GM19351 (cell line): ENCODE measurements at regions not wholly inside any gene's neighbourhood (a gene's known extent, or its start where the extent isn't known, plus 50 kb on each side); places are given as distances from the start of the nearest gene placed in this dataset.

ENCODE experiments used
- ATAC-seq: cut with Tn5 transposase; IDR thresholded peaks from one replicate; pipeline ENCODE4 v1.9.1; 2021; ENCODE audit warnings: mild to moderate bottlenecking, moderate library complexity; ENCODE audit not compliant: unreplicated experiment

DNA sequence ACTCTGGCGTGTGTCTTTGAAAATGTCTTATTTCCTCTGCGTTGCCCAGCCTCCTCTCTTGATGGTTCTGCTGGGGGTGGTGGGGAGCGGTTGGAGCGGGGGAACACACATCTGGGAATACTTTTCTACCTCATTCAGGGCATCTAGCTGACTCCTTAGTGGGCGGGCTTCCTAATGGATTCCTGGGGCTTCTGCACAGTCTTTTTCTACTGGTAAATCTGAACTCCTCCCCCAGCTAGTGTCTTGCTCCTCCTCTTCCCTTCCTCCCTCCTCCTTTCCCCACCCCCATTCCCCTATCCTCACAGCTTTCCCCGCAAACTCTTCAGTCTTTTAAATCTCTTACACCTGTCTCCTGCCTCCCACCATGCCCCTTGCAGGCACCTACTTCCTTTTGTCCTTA is 74.4 kb downstream of the PRL start:
- no peak for ATAC-seq

DNA sequence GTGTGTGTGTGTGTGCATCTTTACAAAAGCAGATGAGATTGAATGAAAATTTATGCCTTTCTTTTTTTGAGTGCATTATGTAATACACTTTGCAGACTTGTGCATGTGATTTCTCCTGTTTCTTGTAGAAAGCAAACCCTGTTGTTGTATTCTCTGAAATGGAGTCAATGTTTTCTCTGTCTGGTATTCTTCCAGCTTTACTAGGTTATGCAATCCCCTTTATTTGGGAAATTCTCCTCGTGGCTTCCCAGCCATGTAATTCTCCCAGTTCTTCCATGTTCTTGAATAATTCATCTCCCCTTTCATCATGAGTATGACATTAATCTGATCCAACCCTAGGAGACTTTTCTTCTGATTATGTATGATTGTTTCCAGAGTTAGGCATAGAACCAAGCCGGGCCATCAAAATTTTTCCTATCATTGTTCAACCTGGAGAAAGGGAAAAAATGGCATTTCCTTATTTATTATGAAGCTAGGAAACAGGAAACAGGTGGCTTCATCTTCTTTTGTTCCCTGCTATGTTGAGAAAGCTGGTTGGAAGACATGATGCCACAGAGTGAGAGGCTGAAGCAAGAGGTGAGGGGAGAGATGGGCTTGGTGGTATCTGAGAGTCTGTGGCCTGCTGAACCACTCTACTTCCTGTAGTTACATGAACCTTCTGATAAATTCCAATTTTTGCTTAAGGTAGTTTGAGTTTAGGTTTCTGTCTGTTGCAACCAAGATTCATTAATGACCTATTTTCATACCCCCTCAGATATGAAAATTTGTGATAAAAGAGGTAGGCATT is 68.8 kb downstream of the PRL start:
- ATAC-seq, result no peak

DNA sequence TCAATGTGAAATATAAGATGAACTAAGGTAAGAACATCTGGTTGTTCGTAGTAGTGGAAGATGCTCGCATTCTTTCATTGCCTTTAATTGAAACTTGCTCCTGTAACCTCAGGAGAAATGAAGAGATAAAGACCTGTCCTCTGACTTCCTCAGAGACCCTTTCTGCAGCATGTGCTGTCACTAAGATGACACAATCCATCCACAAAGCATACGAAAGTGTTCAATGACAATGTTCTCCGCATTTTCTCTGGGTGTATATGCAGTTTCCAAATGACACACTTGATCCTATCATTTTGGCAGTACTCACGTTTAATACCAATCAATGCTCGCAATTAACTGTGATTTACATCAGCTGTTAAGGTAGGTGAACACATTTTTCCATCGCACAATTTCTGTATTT is 65.8 kb downstream of the PRL start:
- ATAC-seq, result no peak

DNA sequence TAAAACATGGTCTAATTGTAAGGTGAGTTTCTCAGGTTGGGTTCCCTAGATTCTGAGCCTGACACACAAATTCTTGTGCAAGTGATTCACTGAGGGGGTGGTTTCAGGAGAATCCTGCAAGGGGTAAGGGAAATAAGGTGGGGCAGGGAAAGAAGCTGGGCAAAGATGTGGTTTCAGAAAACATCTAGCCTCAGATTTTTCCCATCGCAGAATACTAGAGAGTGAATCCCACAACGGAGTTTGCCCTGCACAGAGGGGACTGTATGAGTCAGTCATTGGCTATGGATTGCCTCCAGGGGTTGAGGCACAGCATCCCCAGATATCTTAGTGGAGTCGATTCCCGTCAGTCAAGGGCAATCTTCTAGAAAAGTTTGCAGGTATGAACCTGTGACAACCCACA is 65.2 kb downstream of the PRL start:
- ATAC-seq, result no peak

DNA sequence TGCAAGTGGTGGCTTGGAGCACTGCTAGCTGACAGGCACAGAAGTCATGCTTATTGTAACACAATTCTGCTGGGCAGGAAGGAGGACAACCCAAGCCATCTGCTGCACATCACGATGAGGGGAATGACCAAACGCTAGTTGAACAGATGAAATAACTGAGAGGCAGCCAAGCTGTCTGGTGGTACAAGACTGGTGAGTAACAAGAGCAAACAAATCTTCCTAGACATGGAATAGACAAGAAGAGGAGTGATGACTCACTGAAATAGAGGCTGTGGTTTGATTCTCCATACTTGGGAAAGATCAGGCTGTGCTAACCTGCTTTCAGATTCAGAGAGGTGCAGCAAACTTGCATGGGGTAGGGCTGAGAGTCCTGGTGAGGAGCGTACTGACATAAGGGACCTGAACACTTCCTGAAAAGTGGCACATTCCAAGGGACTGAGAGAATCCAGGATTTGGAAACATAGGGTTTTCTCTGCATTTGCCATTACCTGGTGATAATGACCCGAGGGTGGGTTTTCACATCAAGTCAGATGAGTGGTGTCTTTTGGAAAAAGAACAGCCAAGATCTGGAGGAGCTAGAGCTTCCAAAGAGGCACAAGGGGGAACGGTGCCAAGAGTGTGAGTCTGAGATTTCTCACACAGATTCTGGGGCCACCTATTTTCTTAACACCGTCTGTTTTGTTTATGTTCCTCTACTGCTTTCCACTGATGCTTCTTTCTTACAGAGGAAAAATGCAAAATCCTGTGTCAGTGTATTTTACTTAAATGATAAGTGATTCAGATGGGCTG is 60.0 kb downstream of the PRL start:
- ATAC-seq, result no peak
